ENCODE measurements at regions not wholly inside any gene's neighbourhood (a gene's known extent, or its start where the extent isn't known, plus 50 kb on each side); places are given as distances from the start of the nearest gene placed in this dataset.
"Not testable (repeated sequence)": the region's sequence is repeated elsewhere in the genome, so short reads cannot be mapped to it uniquely, and the experiment has no call there.

DNA sequence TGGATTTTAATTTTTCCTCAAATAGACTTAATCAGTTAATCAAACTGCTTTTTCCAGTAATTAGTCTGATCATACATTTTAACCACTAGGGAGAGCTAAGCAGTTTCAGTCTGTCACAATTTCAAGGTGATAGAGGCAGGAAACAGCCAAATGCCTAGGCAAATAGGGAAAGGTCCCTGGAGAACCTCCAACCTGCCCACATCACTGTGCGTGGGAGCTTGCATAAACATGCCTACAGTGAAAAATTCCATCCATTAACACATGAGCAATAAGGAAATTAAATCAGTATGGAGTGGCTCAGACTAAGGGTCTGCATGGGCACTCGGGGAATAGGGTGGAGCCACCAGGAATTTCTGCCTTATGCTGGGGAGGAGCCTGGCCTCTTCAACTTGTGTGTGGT, 74.6 kb downstream of the AASDHPPT start:
- no peak overlapping the region for H3K4me3 ChIP-seq
- H3K4me2 ChIP-seq, result no peak overlapping the region
- H3K9ac ChIP-seq, result no peak overlapping the region
- no peaks in the 10 kb centered on the region for H3K4me1 ChIP-seq
- no peak overlapping the region for H3K27ac ChIP-seq
- H3K36me3 ChIP-seq, result no peaks in the 10 kb centered on the region
- no peaks in the 10 kb centered on the region for H3K27me3 ChIP-seq
- no peaks in the 10 kb centered on the region for H4K20me1 ChIP-seq
- TF ChIP-seq Cebpa-rat (IDR thresholded peaks at IDR 0.05), result no peak
- H3K9me3 ChIP-seq, result peaks cover 8% of the 10 kb centered on the region

- H3K27me3 ChIP-seq, result no peaks in the 10 kb centered on the region
- H3K4me3 ChIP-seq, result no peak overlapping the region
- H3K36me3 ChIP-seq, result no peaks in the 10 kb centered on the region
- no peaks in the 10 kb centered on the region for H4K20me1 ChIP-seq
- TF ChIP-seq Cebpa-rat (IDR thresholded peaks at IDR 0.05), result no peak
- H3K9me3 ChIP-seq, result 0 out of 2 replicates have a peak, but pooled peaks cover under 1% of the 10 kb centered on the region
- H3K9ac ChIP-seq, result no peak overlapping the region
- H3K27ac ChIP-seq, result no peak overlapping the region
- no peak overlapping the region for H3K4me2 ChIP-seq
- no peaks in the 10 kb centered on the region for H3K4me1 ChIP-seq
These were observed 75.4 kb downstream of the AASDHPPT start for GRCh38 chr11:106152824-106153223.

GRCh38 chr11:106156290-106156937, 79.0 kb downstream of the AASDHPPT start:
- Histone ChIP-seq H3K4me3 (no peak overlapping the region), H3K36me3 (no peaks in the 10 kb centered on the region), H3K9ac (no peak overlapping the region), H3K27me3 (no peaks in the 10 kb centered on the region), H4K20me1 (no peaks in the 10 kb centered on the region), H3K4me2 (no peak overlapping the region), H3K27ac (no peak overlapping the region), H3K9me3 (peaks cover 8% of the 10 kb centered on the region), H3K4me1 (0 out of 2 replicates have a peak, but pooled peaks cover 4% of the 10 kb centered on the region)
- no peak for TF ChIP-seq Cebpa-rat (IDR thresholded peaks at IDR 0.05)

DNA sequence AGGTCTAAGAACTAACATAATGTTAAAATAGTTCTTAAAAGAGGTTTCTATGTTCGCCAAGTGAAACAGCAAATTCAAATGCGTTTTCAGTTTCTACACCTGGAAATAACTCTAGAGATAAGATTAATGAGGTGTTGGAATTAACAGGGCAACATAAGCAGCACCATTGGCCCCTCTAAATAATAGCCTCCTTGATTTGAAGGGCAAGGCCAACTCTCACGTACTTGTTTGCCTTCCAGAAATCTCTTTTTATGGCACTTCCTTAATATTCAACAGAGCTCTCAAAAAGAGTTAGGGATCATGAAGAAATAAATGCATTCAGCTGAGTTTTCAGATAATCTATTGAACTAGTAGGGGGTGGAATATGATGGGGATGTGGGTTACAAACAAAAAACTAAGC, 80.9 kb downstream of the AASDHPPT start:
- peaks cover 16% of the 10 kb centered on the region for H3K9me3 ChIP-seq
- no peak overlapping the region for H3K27ac ChIP-seq
- TF ChIP-seq Cebpa-rat (IDR thresholded peaks at IDR 0.05), result no peak
- H3K4me3 ChIP-seq, result no peak overlapping the region
- H3K4me2 ChIP-seq, result no peak overlapping the region
- H3K4me1 ChIP-seq, result 0 out of 2 replicates have a peak, but pooled peaks cover 4% of the 10 kb centered on the region
- no peak overlapping the region for H3K9ac ChIP-seq
- H4K20me1 ChIP-seq, result no peaks in the 10 kb centered on the region
- H3K36me3 ChIP-seq, result no peaks in the 10 kb centered on the region
- no peaks in the 10 kb centered on the region for H3K27me3 ChIP-seq

GRCh38 chr11:106159836-106160235, 82.4 kb downstream of the AASDHPPT start:
- Histone ChIP-seq H3K9me3 (peaks cover 16% of the 10 kb centered on the region), H3K9ac (no peak overlapping the region), H3K4me3 (no peak overlapping the region), H3K36me3 (no peaks in the 10 kb centered on the region), H3K4me1 (0 out of 2 replicates have a peak, but pooled peaks cover 4% of the 10 kb centered on the region), H4K20me1 (no peaks in the 10 kb centered on the region), H3K27me3 (no peaks in the 10 kb centered on the region), H3K4me2 (no peak overlapping the region), H3K27ac (no peak overlapping the region)
- no peak for TF ChIP-seq Cebpa-rat (IDR thresholded peaks at IDR 0.05)

DNA sequence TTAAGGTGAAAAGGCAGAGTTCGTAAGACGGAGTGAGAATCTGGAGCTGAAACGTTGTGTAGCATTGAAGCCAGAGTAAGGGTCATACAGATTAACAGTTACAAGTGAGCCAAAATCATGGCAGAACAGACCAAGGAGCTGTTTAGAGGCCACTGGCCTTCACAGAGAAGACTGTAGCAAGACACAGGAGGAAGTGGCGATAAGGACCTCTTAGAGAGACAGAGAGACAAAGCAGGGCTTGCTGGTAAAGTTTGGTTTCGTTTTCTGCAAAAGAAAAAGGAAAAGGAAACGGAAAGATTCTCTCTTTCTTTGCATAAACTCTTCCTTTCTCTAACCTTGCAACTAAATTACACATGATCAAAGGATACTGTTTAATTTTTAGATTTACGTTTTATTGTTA, 83.0 kb downstream of the AASDHPPT start:
- no peaks in the 10 kb centered on the region for H3K27me3 ChIP-seq
- H3K9ac ChIP-seq, result no peak overlapping the region
- 0 out of 2 replicates have a peak, but pooled peaks cover 4% of the 10 kb centered on the region for H3K4me1 ChIP-seq
- no peaks in the 10 kb centered on the region for H4K20me1 ChIP-seq
- no peaks in the 10 kb centered on the region for H3K36me3 ChIP-seq
- no peak overlapping the region for H3K4me3 ChIP-seq
- H3K9me3 ChIP-seq, result peaks cover 17% of the 10 kb centered on the region
- H3K27ac ChIP-seq, result no peak overlapping the region
- no peak for TF ChIP-seq Cebpa-rat (IDR thresholded peaks at IDR 0.05)
- no peak overlapping the region for H3K4me2 ChIP-seq

- Histone ChIP-seq H3K9ac (no peak overlapping the region), H3K4me3 (no peak overlapping the region), H3K4me2 (no peak overlapping the region), H3K27ac (no peak overlapping the region), H4K20me1 (no peaks in the 10 kb centered on the region), H3K27me3 (no peaks in the 10 kb centered on the region), H3K9me3 (peaks cover 32% of the 10 kb centered on the region), H3K36me3 (no peaks in the 10 kb centered on the region), H3K4me1 (0 out of 2 replicates have a peak, but pooled peaks cover 4% of the 10 kb centered on the region)
- TF ChIP-seq Cebpa-rat (IDR thresholded peaks at IDR 0.05), result no peak
These were observed 84.5 kb downstream of the AASDHPPT start for GRCh38 chr11:106161775-106162634.

DNA sequence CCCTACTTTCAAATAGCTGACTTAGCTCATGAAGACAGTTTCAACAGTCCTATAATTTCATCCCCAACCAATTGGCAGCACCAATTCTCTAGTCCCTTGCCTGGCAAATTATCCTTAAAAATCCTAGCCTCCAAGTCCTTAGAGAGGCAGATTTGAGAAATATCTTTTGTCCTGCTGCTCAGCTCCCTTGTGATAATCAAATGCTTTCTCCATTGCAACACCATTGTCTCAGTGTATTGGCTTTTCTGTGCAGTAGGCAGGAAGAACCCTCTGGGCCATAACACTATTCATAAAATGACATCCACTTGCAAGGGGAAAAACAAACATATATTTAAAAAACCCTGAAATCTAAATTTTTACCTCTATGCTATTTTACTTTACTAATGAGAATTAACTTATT, 89.6 kb downstream of the AASDHPPT start:
- no peaks in the 10 kb centered on the region for H4K20me1 ChIP-seq
- H3K9ac ChIP-seq, result no peak overlapping the region
- no peaks in the 10 kb centered on the region for H3K27me3 ChIP-seq
- no peak overlapping the region for H3K4me2 ChIP-seq
- H3K4me3 ChIP-seq, result no peak overlapping the region
- peaks cover 27% of the 10 kb centered on the region for H3K9me3 ChIP-seq
- H3K27ac ChIP-seq, result no peak overlapping the region
- no peaks in the 10 kb centered on the region for H3K36me3 ChIP-seq
- H3K4me1 ChIP-seq, result no peaks in the 10 kb centered on the region
- TF ChIP-seq Cebpa-rat (IDR thresholded peaks at IDR 0.05), result no peak

- Histone ChIP-seq H3K9ac (no peak overlapping the region), H4K20me1 (no peaks in the 10 kb centered on the region), H3K36me3 (no peaks in the 10 kb centered on the region), H3K9me3 (peaks cover 4% of the 10 kb centered on the region), H3K4me2 (no peak overlapping the region), H3K27me3 (no peaks in the 10 kb centered on the region), H3K4me1 (no peaks in the 10 kb centered on the region), H3K4me3 (no peak overlapping the region), H3K27ac (no peak overlapping the region)
- no peak for TF ChIP-seq Cebpa-rat (IDR thresholded peaks at IDR 0.05)
These were observed 95.0 kb downstream of the AASDHPPT start for GRCh38 chr11:106172386-106172991.

GRCh38 chr11:106173291-106173690, 95.8 kb downstream of the AASDHPPT start:
- Histone ChIP-seq H3K27me3 (no peaks in the 10 kb centered on the region), H3K9me3 (no peaks in the 10 kb centered on the region), H3K9ac (no peak overlapping the region), H3K4me3 (no peak overlapping the region), H3K27ac (no peak overlapping the region), H3K36me3 (no peaks in the 10 kb centered on the region), H4K20me1 (no peaks in the 10 kb centered on the region), H3K4me1 (no peaks in the 10 kb centered on the region), H3K4me2 (no peak overlapping the region)
- no peak for TF ChIP-seq Cebpa-rat (IDR thresholded peaks at IDR 0.05)

DNA sequence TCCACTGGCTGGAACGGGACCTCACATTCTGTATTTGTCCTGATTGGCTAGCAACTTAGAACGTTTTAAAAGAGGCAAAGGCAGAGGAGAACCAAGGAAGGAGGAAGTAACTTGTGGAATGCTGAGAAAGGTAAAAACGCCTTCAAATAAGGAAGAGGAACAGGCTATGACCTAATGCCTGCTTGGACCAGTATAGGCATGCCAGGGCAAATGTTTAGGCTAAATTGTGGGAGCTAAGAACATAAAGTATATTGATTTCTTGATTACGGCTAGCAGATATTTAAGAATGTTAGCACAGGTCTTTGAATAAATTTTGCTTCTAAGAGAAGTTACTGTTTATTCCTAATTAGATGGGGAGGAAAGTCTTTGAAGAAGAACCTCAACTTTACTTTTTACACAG, 96.5 kb downstream of the AASDHPPT start:
- H3K9ac ChIP-seq, H3K27me3 ChIP-seq, H3K4me3 ChIP-seq, H3K4me2 ChIP-seq, H4K20me1 ChIP-seq, H3K9me3 ChIP-seq, H3K36me3 ChIP-seq, H3K27ac ChIP-seq, H3K4me1 ChIP-seq: not testable (repeated sequence)
